PC-3 (cell line): ENCODE measurements at regions not wholly inside any gene's neighbourhood (a gene's known extent, or its start where the extent isn't known, plus 50 kb on each side); places are given as distances from the start of the nearest gene placed in this dataset.

Experiments used
- ATAC-seq: fragments of 200-7000 bp; cut with Tn5 transposase; 2 replicates; pipeline ENCODE4 v1.9.1; 2020; ENCODE audit warnings: mild to moderate bottlenecking, moderate library complexity
- BruUV-seq: library from RNA; stranded (reverse); fragments of 400-500 nt; replicated peaks from 2 replicates; lab custom pipeline; 2021; lab: Mats Ljungman, UMichigan
- CTCF ChIA-PET: fragments of 300-600 bp; sonication (Branson Sonifier 250); formaldehyde crosslinking; loops from one replicate; lab custom pipeline; 2022; ENCODE audit warnings: antibody characterized with exemption; lab: Charles Lee
- POLR2A ChIA-PET: fragments of 300-600 bp; sonication (Branson Sonifier 250); formaldehyde crosslinking; loops from one replicate; lab custom pipeline; 2022; ENCODE audit warnings: antibody characterized with exemption; ENCODE audit not compliant: unreplicated experiment; lab: Charles Lee
- DNase-seq: peaks from one replicate; pipeline ENCODE4 v3.0.0-alpha.2; 2015
- H2AFZ ChIP-seq: fragments of 300-600 bp; sonication (generic); 2 replicates; pipeline ENCODE4 v1.6.0; 2016; ENCODE audit warnings: antibody characterized with exemption, low read length
- H3F3A ChIP-seq: fragments of 300-600 bp; sonication (generic); one replicate; pipeline ENCODE4 v1.6.0; 2017; ENCODE audit warnings: antibody characterized with exemption, low read length, control low read depth, mild to moderate bottlenecking; ENCODE audit not compliant: unreplicated experiment
- H3K27ac ChIP-seq: fragments of 300-600 bp; sonication (generic); 2 replicates; pipeline ENCODE4 v1.5.1; 2016; ENCODE audit warnings: mild to moderate bottlenecking, low read length
- H3K27me3 ChIP-seq: fragments of 300-600 bp; sonication (generic); 2 replicates; pipeline ENCODE4 v1.6.1; 2016; ENCODE audit warnings: low read length, mixed read lengths
- H3K36me3 ChIP-seq: fragments of 300-600 bp; sonication (generic); 2 replicates; pipeline ENCODE4 v1.6.1; 2016; ENCODE audit warnings: low read depth, mixed run types, low read length, mixed read lengths
- H3K4me1 ChIP-seq: fragments of 300-600 bp; sonication (generic); 2 replicates; pipeline ENCODE4 v1.5.1; 2016; ENCODE audit warnings: low read length; ENCODE audit not compliant: insufficient read depth
- H3K4me2 ChIP-seq: fragments of 300-600 bp; sonication (generic); 2 replicates; pipeline ENCODE4 v1.6.0; 2016; ENCODE audit warnings: low read length
- H3K4me3 ChIP-seq: fragments of 300-600 bp; sonication (generic); 2 replicates; pipeline ENCODE4 v1.5.1; 2016; ENCODE audit warnings: mild to moderate bottlenecking, low read length, mixed read lengths
- H3K79me2 ChIP-seq: fragments of 300-600 bp; sonication (generic); 2 replicates; pipeline ENCODE4 v1.6.1; 2017; ENCODE audit warnings: low read length, mixed read lengths
- H3K9ac ChIP-seq: fragments of 300-600 bp; sonication (generic); 2 replicates; pipeline ENCODE4 v1.6.0; 2016; ENCODE audit warnings: mild to moderate bottlenecking, low read length
- H3K9me2 ChIP-seq: fragments of 300-600 bp; sonication (generic); replicated peaks from 2 replicates; pipeline ENCODE4 v1.6.1; 2016; ENCODE audit warnings: mixed run types, low read length, mixed read lengths
- H3K9me3 ChIP-seq: fragments of 300-600 bp; sonication (generic); 2 replicates; pipeline ENCODE4 v1.6.1; 2016; ENCODE audit warnings: low read length, mixed read lengths
- H4K20me1 ChIP-seq: fragments of 300-600 bp; sonication (generic); 2 replicates; pipeline ENCODE4 v1.6.1; 2016; ENCODE audit warnings: low read length, mixed read lengths
- CTCF ChIP-seq: fragments of 300-600 bp; sonication (generic); conservative IDR thresholded peaks from 2 replicates; pipeline ENCODE4 v1.5.1; 2017; ENCODE audit warnings: antibody characterized with exemption, low read depth, mild to moderate bottlenecking, low read length
- EZH2 ChIP-seq: fragments of 300-600 bp; sonication (generic); IDR thresholded peaks from one replicate; pipeline ENCODE4 v1.6.1; 2017; ENCODE audit warnings: antibody characterized with exemption, mild to moderate bottlenecking, low read length; ENCODE audit not compliant: unreplicated experiment
- EZH2phosphoT487 ChIP-seq: fragments of 300-600 bp; sonication (generic); IDR thresholded peaks from 2 replicates; pipeline ENCODE4 v1.6.1; 2018; ENCODE audit warnings: mild to moderate bottlenecking, antibody characterized with exemption, low read length, borderline replicate concordance
- intact Hi-C: fragments of 100-400 bp; cut with micrococcal nuclease; formaldehyde crosslinking; loops from 2 replicates; pipeline ENCODE4 v1.9.0; 2023

GRCh38 chr5:115723220-115723619, 93.2 kb downstream of the CDO1 start:
- TF ChIP-seq EZH2 (no peak), CTCF (no peak), EZH2phosphoT487 (no peak)
- Histone ChIP-seq H2AFZ (no peak overlapping the region), H3K36me3 (no peaks in the 10 kb centered on the region), H3K27ac (no peak overlapping the region), H3K27me3 (peaks cover 48% of the 10 kb centered on the region), H4K20me1 (no peaks in the 10 kb centered on the region), H3K4me3 (no peak overlapping the region), H3K79me2 (no peaks in the 10 kb centered on the region), H3K9ac (no peak overlapping the region), H3K9me3 (no peaks in the 10 kb centered on the region), H3F3A (no peaks in the 10 kb centered on the region), H3K4me1 (no peaks in the 10 kb centered on the region), H3K4me2 (no peak overlapping the region), H3K9me2 (no peaks in the 10 kb centered on the region)
- CTCF ChIA-PET: no interaction called here
- POLR2A ChIA-PET: no interaction called here
- intact Hi-C loops: no loop called here
- no TSS peak for BruUV-seq
- ATAC-seq (no peak), DNase-seq (no peak)

- TF ChIP-seq CTCF (no peak), EZH2 (no peak), EZH2phosphoT487 (no peak)
- H3K27ac ChIP-seq: no peak overlapping the region
- ChIA-PET CTCF (no interaction called here), POLR2A (no interaction called here)
- no peaks in the 10 kb centered on the region for H3K79me2 ChIP-seq
- intact Hi-C loops: no loop called here
- no peak overlapping the region for H2AFZ ChIP-seq
- no peaks in the 10 kb centered on the region for H4K20me1 ChIP-seq
- no peak overlapping the region for H3K4me3 ChIP-seq
- no peaks in the 10 kb centered on the region for H3K4me1 ChIP-seq
- ATAC-seq (no peak), DNase-seq (no peak)
- H3K9me3 ChIP-seq: no peaks in the 10 kb centered on the region
- no peak overlapping the region for H3K9ac ChIP-seq
- no peaks in the 10 kb centered on the region for H3F3A ChIP-seq
- no TSS peak for BruUV-seq
- peaks cover 62% of the 10 kb centered on the region for H3K27me3 ChIP-seq
- no peaks in the 10 kb centered on the region for H3K36me3 ChIP-seq
- H3K9me2 ChIP-seq: no peaks in the 10 kb centered on the region
- H3K4me2 ChIP-seq: no peak overlapping the region
Measured at GRCh38 chr5:115720888-115721287, 95.1 kb upstream of the TMED7 start.

GRCh38 chr5:115718927-115719326, 93.1 kb upstream of the TMED7 start:
- Histone ChIP-seq H3K79me2 (no peaks in the 10 kb centered on the region), H3K27me3 (peaks cover 62% of the 10 kb centered on the region), H4K20me1 (no peaks in the 10 kb centered on the region), H3F3A (no peaks in the 10 kb centered on the region), H3K27ac (no peak overlapping the region), H3K4me2 (no peak overlapping the region), H3K9ac (no peak overlapping the region), H2AFZ (no peak overlapping the region), H3K4me1 (no peaks in the 10 kb centered on the region), H3K4me3 (no peak overlapping the region), H3K9me3 (no peaks in the 10 kb centered on the region), H3K36me3 (no peaks in the 10 kb centered on the region), H3K9me2 (no peaks in the 10 kb centered on the region)
- BruUV-seq: no TSS peak
- ATAC-seq: no peak
- intact Hi-C loops: no loop called here
- POLR2A ChIA-PET: no interaction called here
- TF ChIP-seq CTCF (no peak), EZH2phosphoT487 (no peak), EZH2 (no peak)
- CTCF ChIA-PET: no interaction called here
- DNase-seq: no peak
